NB4 (cell line): ENCODE measurements at regions not wholly inside any gene's neighbourhood (a gene's known extent, or its start where the extent isn't known, plus 50 kb on each side); places are given as distances from the start of the nearest gene placed in this dataset.

Source experiments
- POLR2A ChIP-seq: IDR thresholded peaks from 2 replicates; pipeline ENCODE4 v1.6.1; 2011; ENCODE audit warnings: mild to moderate bottlenecking; ENCODE audit not compliant: insufficient read length; ENCODE audit errors: extremely low read depth
- TF ChIP-seq, protein P1 (sequence below): IDR thresholded peaks from one replicate; pipeline ENCODE4 v1.5.1; 2012; ENCODE audit warnings: low read depth, low read length
- TF ChIP-seq, protein P2 (sequence below): IDR thresholded peaks from 2 replicates; pipeline ENCODE4 v1.6.1; 2011; ENCODE audit warnings: low read depth, low read length

DNA sequence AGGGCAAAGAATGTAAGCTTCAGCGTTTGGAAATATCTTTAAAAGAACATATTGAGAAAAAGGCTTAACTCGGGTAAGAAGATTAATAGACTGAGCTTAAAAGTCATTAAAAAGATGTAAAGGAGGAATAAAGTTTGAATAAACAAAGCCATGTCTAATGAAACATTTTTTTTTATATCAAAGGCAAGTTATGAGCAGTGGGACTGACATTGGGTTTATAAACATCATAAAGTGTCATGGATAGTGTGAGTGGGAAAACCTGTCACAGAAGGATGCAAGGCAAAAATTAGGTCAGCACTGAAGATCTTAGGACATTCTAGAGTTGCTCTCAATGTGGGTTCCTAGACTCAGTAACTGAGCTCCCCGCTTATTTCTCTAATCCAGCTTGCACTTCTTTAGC, 438.0 kb upstream of the CDH11 start:
- TF ChIP-seq, protein P1, sequence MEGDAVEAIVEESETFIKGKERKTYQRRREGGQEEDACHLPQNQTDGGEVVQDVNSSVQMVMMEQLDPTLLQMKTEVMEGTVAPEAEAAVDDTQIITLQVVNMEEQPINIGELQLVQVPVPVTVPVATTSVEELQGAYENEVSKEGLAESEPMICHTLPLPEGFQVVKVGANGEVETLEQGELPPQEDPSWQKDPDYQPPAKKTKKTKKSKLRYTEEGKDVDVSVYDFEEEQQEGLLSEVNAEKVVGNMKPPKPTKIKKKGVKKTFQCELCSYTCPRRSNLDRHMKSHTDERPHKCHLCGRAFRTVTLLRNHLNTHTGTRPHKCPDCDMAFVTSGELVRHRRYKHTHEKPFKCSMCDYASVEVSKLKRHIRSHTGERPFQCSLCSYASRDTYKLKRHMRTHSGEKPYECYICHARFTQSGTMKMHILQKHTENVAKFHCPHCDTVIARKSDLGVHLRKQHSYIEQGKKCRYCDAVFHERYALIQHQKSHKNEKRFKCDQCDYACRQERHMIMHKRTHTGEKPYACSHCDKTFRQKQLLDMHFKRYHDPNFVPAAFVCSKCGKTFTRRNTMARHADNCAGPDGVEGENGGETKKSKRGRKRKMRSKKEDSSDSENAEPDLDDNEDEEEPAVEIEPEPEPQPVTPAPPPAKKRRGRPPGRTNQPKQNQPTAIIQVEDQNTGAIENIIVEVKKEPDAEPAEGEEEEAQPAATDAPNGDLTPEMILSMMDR = no peak
- TF ChIP-seq, protein P2, sequence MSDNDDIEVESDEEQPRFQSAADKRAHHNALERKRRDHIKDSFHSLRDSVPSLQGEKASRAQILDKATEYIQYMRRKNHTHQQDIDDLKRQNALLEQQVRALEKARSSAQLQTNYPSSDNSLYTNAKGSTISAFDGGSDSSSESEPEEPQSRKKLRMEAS = no peak
- TF ChIP-seq POLR2A = no peak
